ENCODE measurements at regions not wholly inside any gene's neighbourhood (a gene's known extent, or its start where the extent isn't known, plus 50 kb on each side); places are given as distances from the start of the nearest gene placed in this dataset.
A peak's percentile ranks its signal among the peaks of the same experiment; 100 is the strongest.
"Not testable (repeated sequence)": the region's sequence is repeated elsewhere in the genome, so short reads cannot be mapped to it uniquely, and the experiment has no call there.

GRCh38 chr14:54232735-54233134 lies 164.1 kb upstream of the CDKN3 start:
- DNase-seq (ENCODE audit: extremely low read depth in 1 of 2, low read depth in 1 of 2), result no peak

GRCh38 chr14:54241517-54241916 lies 155.3 kb upstream of the CDKN3 start:
- DNase-seq (ENCODE audit: extremely low read depth in 1 of 2, low read depth in 1 of 2), result no peak

GRCh38 chr14:54251356-54251755 lies 145.5 kb upstream of the CDKN3 start:
- no peak for DNase-seq (ENCODE audit: extremely low read depth in 1 of 2, low read depth in 1 of 2)

GRCh38 chr14:54252072-54252730 lies 144.6 kb upstream of the CDKN3 start:
- DNase-seq (ENCODE audit: extremely low read depth in 1 of 2, low read depth in 1 of 2), result no peak

- DNase-seq (ENCODE audit: extremely low read depth in 1 of 2, low read depth in 1 of 2), result peak in 1 of 2 donors; percentile 13
Observed at GRCh38 chr14:54253195-54253947, 143.4 kb upstream of the CDKN3 start.

- no peak for DNase-seq (ENCODE audit: extremely low read depth in 1 of 2, low read depth in 1 of 2)
Observed at GRCh38 chr14:54256156-54256555, 140.7 kb upstream of the CDKN3 start.

- DNase-seq (ENCODE audit: extremely low read depth in 1 of 2, low read depth in 1 of 2), result no peak
Observed at GRCh38 chr14:54257424-54257823, 139.4 kb upstream of the CDKN3 start.

GRCh38 chr14:54258382-54258781 lies 138.4 kb upstream of the CDKN3 start:
- no peak for DNase-seq (ENCODE audit: extremely low read depth in 1 of 2, low read depth in 1 of 2)

- DNase-seq (ENCODE audit: extremely low read depth in 1 of 2, low read depth in 1 of 2), result no peak
Observed at GRCh38 chr14:54259821-54260220, 137.0 kb upstream of the CDKN3 start.

GRCh38 chr14:54261283-54261682 lies 135.5 kb upstream of the CDKN3 start:
- DNase-seq (ENCODE audit: extremely low read depth in 1 of 2, low read depth in 1 of 2), result no peak

- DNase-seq (ENCODE audit: extremely low read depth in 1 of 2, low read depth in 1 of 2), result not testable (repeated sequence)
Observed at GRCh38 chr14:54266616-54267015, 130.2 kb upstream of the CDKN3 start.

GRCh38 chr14:54267172-54267571 lies 129.6 kb upstream of the CDKN3 start:
- no peak for DNase-seq (ENCODE audit: extremely low read depth in 1 of 2, low read depth in 1 of 2)

GRCh38 chr14:54275997-54276725 lies 120.6 kb upstream of the CDKN3 start:
- DNase-seq (ENCODE audit: extremely low read depth in 1 of 2, low read depth in 1 of 2), result no peak

- DNase-seq (ENCODE audit: extremely low read depth in 1 of 2, low read depth in 1 of 2), result no peak
Observed at GRCh38 chr14:54278087-54278486, 118.7 kb upstream of the CDKN3 start.

- no peak for DNase-seq (ENCODE audit: extremely low read depth in 1 of 2, low read depth in 1 of 2)
Observed at GRCh38 chr14:54278665-54279295, 118.0 kb upstream of the CDKN3 start.

GRCh38 chr14:54282849-54283248 lies 114.0 kb upstream of the CDKN3 start:
- no peak for DNase-seq (ENCODE audit: extremely low read depth in 1 of 2, low read depth in 1 of 2)

GRCh38 chr14:54285030-54285429 lies 111.8 kb upstream of the CDKN3 start:
- DNase-seq (ENCODE audit: extremely low read depth in 1 of 2, low read depth in 1 of 2), result no peak

GRCh38 chr14:54291491-54292191 lies 105.2 kb upstream of the CDKN3 start:
- no peak for DNase-seq (ENCODE audit: extremely low read depth in 1 of 2, low read depth in 1 of 2)

- DNase-seq (ENCODE audit: extremely low read depth in 1 of 2, low read depth in 1 of 2), result no peak
Observed at GRCh38 chr14:54294802-54295201, 102.0 kb upstream of the CDKN3 start.

- no peak for DNase-seq (ENCODE audit: extremely low read depth in 1 of 2, low read depth in 1 of 2)
Observed at GRCh38 chr14:54299410-54300363, 97.1 kb upstream of the CDKN3 start.
